ENCODE measurements at regions not wholly inside any gene's neighbourhood (a gene's known extent, or its start where the extent isn't known, plus 50 kb on each side); places are given as distances from the start of the nearest gene placed in this dataset.

DNA sequence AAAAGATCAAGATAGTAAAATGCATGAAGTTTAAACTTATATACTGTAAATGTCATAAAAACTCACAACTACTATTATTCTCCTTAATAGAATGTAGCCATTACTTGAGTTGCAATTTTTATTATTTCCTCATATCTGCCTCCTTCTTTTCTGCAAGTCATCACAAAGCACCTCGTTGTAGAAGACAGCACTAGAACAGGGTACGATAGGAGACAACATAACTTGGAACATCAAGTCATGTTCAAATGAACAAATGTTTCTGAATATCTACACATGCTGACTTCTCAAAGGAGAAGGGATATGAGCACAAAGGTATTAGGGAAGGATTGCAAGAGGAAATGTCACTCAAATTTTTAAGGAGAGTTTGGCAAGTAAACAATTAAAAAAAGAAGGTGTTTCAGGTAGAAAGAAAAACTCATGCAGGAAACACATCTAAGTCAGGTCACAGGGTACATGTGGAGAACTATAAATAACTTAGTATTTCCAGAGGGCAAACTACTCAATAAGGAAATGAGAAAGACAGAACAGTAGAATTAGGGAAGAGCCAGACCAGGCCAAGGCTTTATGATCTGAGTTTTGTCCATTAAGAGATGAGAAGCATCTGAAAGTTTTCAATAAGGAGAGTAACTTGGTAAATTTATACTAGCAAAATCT, 186.7 kb downstream of the CRPPA start:
- Histone ChIP-seq H3K4me3 (ENCODE audit: low read depth, low read length) (no peak overlapping the region), H3K36me3 (no peaks in the 10 kb centered on the region), H3K27me3 (ENCODE audit: insufficient read depth, low read depth, severe bottlenecking) (no peaks in the 10 kb centered on the region), H3K9me3 (ENCODE audit: severe bottlenecking) (peaks cover 5% of the 10 kb centered on the region), H3K27ac (no peak overlapping the region)
- TF ChIP-seq, protein P1, sequence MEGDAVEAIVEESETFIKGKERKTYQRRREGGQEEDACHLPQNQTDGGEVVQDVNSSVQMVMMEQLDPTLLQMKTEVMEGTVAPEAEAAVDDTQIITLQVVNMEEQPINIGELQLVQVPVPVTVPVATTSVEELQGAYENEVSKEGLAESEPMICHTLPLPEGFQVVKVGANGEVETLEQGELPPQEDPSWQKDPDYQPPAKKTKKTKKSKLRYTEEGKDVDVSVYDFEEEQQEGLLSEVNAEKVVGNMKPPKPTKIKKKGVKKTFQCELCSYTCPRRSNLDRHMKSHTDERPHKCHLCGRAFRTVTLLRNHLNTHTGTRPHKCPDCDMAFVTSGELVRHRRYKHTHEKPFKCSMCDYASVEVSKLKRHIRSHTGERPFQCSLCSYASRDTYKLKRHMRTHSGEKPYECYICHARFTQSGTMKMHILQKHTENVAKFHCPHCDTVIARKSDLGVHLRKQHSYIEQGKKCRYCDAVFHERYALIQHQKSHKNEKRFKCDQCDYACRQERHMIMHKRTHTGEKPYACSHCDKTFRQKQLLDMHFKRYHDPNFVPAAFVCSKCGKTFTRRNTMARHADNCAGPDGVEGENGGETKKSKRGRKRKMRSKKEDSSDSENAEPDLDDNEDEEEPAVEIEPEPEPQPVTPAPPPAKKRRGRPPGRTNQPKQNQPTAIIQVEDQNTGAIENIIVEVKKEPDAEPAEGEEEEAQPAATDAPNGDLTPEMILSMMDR (IDR thresholded peaks at IDR 0.05; ENCODE audit: low read depth, low read length): no peak
- DNase-seq: no peak

DNA sequence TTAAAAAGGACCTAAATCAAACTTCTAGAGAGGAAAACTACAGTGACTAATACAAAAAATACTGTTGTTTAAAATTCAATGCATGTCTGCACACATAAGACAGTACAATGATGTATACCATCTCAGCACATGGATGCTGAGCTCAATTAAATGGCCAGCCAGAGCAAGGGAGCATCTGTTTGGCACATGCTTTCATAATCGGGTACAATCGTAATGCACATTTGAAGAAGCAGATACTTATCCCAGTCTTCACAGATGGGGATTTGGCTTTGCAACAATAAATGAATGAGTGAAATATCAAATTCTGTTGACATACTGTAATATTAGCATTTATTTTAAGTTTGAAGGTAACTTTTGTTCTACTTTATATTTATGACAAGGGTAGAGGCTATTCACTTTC, 187.8 kb downstream of the CRPPA start:
- TF ChIP-seq, protein P1 (IDR thresholded peaks at IDR 0.05; ENCODE audit: low read depth, low read length): no peak
- Histone ChIP-seq H3K27ac (no peak overlapping the region), H3K9me3 (ENCODE audit: severe bottlenecking) (peaks cover 5% of the 10 kb centered on the region), H3K4me3 (ENCODE audit: low read depth, low read length) (no peak overlapping the region), H3K27me3 (ENCODE audit: insufficient read depth, low read depth, severe bottlenecking) (no peaks in the 10 kb centered on the region), H3K36me3 (no peaks in the 10 kb centered on the region)
- no peak for DNase-seq

DNA sequence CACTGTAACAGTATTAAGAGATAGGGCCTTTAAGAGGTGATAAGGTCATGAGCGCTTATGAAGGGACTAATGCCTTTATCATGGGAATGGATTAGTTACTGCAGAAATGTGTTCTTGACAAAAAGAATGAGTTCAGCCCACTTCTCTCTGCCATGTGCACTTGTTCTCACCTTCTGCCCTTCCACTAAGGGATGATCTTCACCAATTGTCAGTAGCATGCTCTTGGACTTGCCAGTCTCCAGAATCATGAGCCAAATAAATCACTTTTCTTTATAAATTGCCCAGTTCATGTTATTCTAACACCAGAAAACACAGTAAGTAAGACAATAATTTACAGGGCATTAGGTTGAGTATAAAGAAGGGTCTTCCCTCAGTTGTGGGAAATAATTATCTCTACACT, 189.1 kb downstream of the CRPPA start:
- Histone ChIP-seq H3K36me3 (no peaks in the 10 kb centered on the region), H3K27me3 (ENCODE audit: insufficient read depth, low read depth, severe bottlenecking) (no peaks in the 10 kb centered on the region), H3K9me3 (ENCODE audit: severe bottlenecking) (peaks cover 5% of the 10 kb centered on the region), H3K27ac (no peak overlapping the region), H3K4me3 (ENCODE audit: low read depth, low read length) (no peak overlapping the region)
- no peak for DNase-seq
- TF ChIP-seq, protein P1 (IDR thresholded peaks at IDR 0.05; ENCODE audit: low read depth, low read length): no peak

DNA sequence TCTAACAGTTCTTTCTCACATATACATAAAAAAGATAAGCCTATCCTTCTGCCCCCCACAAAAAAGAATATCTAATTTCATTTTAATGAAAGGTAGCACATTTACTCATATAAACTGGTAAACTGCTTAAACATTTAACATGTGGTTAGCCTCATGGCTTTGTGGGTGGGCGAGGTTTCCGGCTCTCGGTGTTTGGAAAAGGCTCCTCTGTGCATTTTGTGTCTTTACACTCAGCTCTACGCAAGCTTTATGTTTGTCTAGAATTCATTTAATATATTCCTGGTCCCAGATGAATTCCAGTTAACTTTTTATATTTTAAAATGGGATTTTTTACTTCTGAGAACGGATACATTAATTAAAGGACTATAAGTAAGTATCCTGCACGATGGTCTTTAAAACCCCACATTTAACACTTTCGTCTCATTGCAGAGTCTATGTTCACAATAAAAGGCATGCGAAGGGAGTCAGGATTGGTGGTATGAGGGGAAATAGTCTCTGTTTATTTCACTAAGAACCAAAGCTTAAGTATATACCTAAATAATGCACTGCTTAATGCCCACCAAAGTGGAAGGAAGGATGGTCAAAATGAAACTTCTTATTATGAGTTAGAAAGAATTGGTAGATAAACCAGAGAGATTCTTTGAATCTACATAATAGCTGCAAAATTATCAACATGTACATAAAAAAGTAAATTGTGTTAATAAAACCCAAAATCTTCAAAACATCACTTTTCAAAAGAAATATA, 197.2 kb downstream of the CRPPA start:
- no peak for DNase-seq
- TF ChIP-seq, protein P1 (IDR thresholded peaks at IDR 0.05; ENCODE audit: low read depth, low read length): no peak
- H3K27ac ChIP-seq: no peak overlapping the region
- no peak overlapping the region for H3K4me3 ChIP-seq (ENCODE audit: low read depth, low read length)
- H3K36me3 ChIP-seq: no peaks in the 10 kb centered on the region
- no peaks in the 10 kb centered on the region for H3K9me3 ChIP-seq (ENCODE audit: severe bottlenecking)
- H3K27me3 ChIP-seq (ENCODE audit: insufficient read depth, low read depth, severe bottlenecking): no peaks in the 10 kb centered on the region

DNA sequence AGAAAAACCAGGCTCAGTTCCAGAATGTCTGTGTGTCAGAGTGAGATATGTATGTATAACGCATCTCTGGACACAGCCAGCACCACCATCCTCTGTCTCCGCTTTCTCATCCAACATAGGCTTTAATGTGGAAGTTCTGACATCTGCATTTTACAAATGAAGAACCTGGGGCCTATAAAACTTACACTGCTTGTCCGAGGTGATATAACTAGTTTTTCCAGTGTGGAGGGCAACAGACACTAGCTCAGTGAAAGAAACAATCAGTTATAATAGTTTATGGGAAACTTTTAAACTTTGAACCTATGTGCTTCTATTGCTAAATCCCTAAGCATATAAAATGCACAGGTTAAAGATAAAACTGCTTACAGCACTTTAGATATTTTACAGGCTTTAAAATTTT, 208.7 kb downstream of the CRPPA start:
- no peak overlapping the region for H3K27ac ChIP-seq

More for the DNA sequence above, 208.7 kb downstream of the CRPPA start:
- Histone ChIP-seq H3K27me3 (ENCODE audit: insufficient read depth, low read depth, severe bottlenecking) (no peaks in the 10 kb centered on the region), H3K36me3 (no peaks in the 10 kb centered on the region), H3K4me3 (ENCODE audit: low read depth, low read length) (no peak overlapping the region), H3K9me3 (ENCODE audit: severe bottlenecking) (no peaks in the 10 kb centered on the region)
- TF ChIP-seq, protein P1 (IDR thresholded peaks at IDR 0.05; ENCODE audit: low read depth, low read length): no peak
- DNase-seq: no peak

Measured in WERI-Rb-1 (cell line).